WTC11 (cell line): ENCODE measurements at regions not wholly inside any gene's neighbourhood (a gene's known extent, or its start where the extent isn't known, plus 50 kb on each side); places are given as distances from the start of the nearest gene placed in this dataset.

ENCODE experiments used
- ATAC-seq: fragments of 200-7000 bp; cut with Tn5 transposase; 2 replicates; pipeline ENCODE4 v1.10.0; 2021; ENCODE audit warnings: mild to moderate bottlenecking, moderate library complexity
- CTCF ChIA-PET: fragments of 300-600 bp; sonication (Branson Sonifier 250); formaldehyde crosslinking; loops from one replicate; lab custom pipeline; 2021; ENCODE audit warnings: antibody characterized with exemption; lab: Charles Lee
- POLR2A ChIA-PET: fragments of 350-600 bp; sonication (Branson Sonifier 250); formaldehyde crosslinking; loops from one replicate; lab custom pipeline; 2021; ENCODE audit warnings: antibody characterized with exemption; lab: Charles Lee
- DNase-seq: peaks from one replicate; pipeline ENCODE4 v3.0.0; 2021; ENCODE audit warnings: low spot score
- H3K27ac Mint-ChIP-seq: 2 replicates; pipeline ENCODE4 v1.8.0; 2021; ENCODE audit warnings: mixed read lengths
- H3K27me3 Mint-ChIP-seq: 2 replicates; pipeline ENCODE4 v1.8.0; 2021; ENCODE audit warnings: low read depth, mild to moderate bottlenecking, moderate library complexity, mixed read lengths
- H3K36me3 Mint-ChIP-seq: 2 replicates; pipeline ENCODE4 v1.8.0; 2021; ENCODE audit warnings: mixed read lengths
- H3K4me1 Mint-ChIP-seq: 2 replicates; pipeline ENCODE4 v1.8.0; 2022; ENCODE audit warnings: mixed read lengths
- H3K4me3 Mint-ChIP-seq: 2 replicates; pipeline ENCODE4 v1.8.0; 2021; ENCODE audit warnings: mild to moderate bottlenecking, moderate library complexity, mixed read lengths
- H3K9me3 Mint-ChIP-seq: 2 replicates; pipeline ENCODE4 v1.8.0; 2021; ENCODE audit warnings: mixed read lengths
- ATF1 ChIP-seq: sonication (generic); formaldehyde crosslinking; IDR thresholded peaks from 2 replicates; pipeline ENCODE4 v1.8.1; 2023; ENCODE audit warnings: mild to moderate bottlenecking, moderate library complexity, missing genetic modification reagents
- GTF2I ChIP-seq: fragments of 250-450 bp; sonication (Bioruptor Pico); conservative IDR thresholded peaks from 2 replicates; pipeline ENCODE4 v1.4.0; 2021; ENCODE audit warnings: mild to moderate bottlenecking
- HMGA2 ChIP-seq: fragments of 250-450 bp; sonication (Bioruptor Pico); IDR thresholded peaks from 2 replicates; pipeline ENCODE4 v1.4.0; 2021; ENCODE audit warnings: mild to moderate bottlenecking, moderate library complexity
- IRF2 ChIP-seq: sonication (generic); formaldehyde crosslinking; IDR thresholded peaks from 2 replicates; pipeline ENCODE4 v1.8.0; 2022; ENCODE audit warnings: low read depth, missing genetic modification reagents, borderline replicate concordance
- JAZF1 ChIP-seq: fragments of 250-450 bp; sonication (Bioruptor Pico); IDR thresholded peaks from 2 replicates; pipeline ENCODE4 v1.9.0; 2021; ENCODE audit warnings: moderate library complexity, mild to moderate bottlenecking, inconsistent platforms
- SMAD4 ChIP-seq: sonication (generic); formaldehyde crosslinking; IDR thresholded peaks from 2 replicates; pipeline ENCODE4 v1.8.0; 2022; ENCODE audit warnings: mild to moderate bottlenecking, missing genetic modification reagents
- TEAD4 ChIP-seq: sonication (generic); formaldehyde crosslinking; IDR thresholded peaks from 2 replicates; pipeline ENCODE4 v1.8.0; 2022; ENCODE audit warnings: mild to moderate bottlenecking, missing genetic modification reagents
- ZNF263 ChIP-seq: sonication (generic); formaldehyde crosslinking; IDR thresholded peaks from 2 replicates; pipeline ENCODE4 v1.8.1; 2022; ENCODE audit warnings: low read depth, mild to moderate bottlenecking, moderate library complexity, missing genetic modification reagents
- ZNF396 ChIP-seq: fragments of 250-450 bp; sonication (Bioruptor Pico); IDR thresholded peaks from 2 replicates; pipeline ENCODE4 v1.8.0; 2021; ENCODE audit warnings: mild to moderate bottlenecking, moderate library complexity, borderline replicate concordance
- ZNF416 ChIP-seq: fragments of 250-450 bp; sonication (Bioruptor Pico); IDR thresholded peaks from 2 replicates; pipeline ENCODE4 v1.9.0; 2021; ENCODE audit warnings: mild to moderate bottlenecking, inconsistent platforms
- TF ChIP-seq, protein P1 (sequence below): fragments of 250-450 bp; sonication (Bioruptor Pico); IDR thresholded peaks from 2 replicates; pipeline ENCODE4 v1.9.0; 2021; ENCODE audit warnings: mild to moderate bottlenecking
- TF ChIP-seq, protein P2 (sequence below): sonication (generic); formaldehyde crosslinking; IDR thresholded peaks from 2 replicates; pipeline ENCODE4 v1.8.0; 2022; ENCODE audit warnings: missing genetic modification reagents
- TF ChIP-seq, protein P3 (sequence below): fragments of 250-450 bp; sonication (Bioruptor Pico); IDR thresholded peaks from 2 replicates; pipeline ENCODE4 v1.9.0; 2021; ENCODE audit warnings: mild to moderate bottlenecking
- TF ChIP-seq, protein P4 (sequence below): fragments of 250-450 bp; sonication (Bioruptor Pico); IDR thresholded peaks from 2 replicates; pipeline ENCODE4 v2.1.2; 2022; ENCODE audit warnings: mild to moderate bottlenecking, moderate library complexity

DNA sequence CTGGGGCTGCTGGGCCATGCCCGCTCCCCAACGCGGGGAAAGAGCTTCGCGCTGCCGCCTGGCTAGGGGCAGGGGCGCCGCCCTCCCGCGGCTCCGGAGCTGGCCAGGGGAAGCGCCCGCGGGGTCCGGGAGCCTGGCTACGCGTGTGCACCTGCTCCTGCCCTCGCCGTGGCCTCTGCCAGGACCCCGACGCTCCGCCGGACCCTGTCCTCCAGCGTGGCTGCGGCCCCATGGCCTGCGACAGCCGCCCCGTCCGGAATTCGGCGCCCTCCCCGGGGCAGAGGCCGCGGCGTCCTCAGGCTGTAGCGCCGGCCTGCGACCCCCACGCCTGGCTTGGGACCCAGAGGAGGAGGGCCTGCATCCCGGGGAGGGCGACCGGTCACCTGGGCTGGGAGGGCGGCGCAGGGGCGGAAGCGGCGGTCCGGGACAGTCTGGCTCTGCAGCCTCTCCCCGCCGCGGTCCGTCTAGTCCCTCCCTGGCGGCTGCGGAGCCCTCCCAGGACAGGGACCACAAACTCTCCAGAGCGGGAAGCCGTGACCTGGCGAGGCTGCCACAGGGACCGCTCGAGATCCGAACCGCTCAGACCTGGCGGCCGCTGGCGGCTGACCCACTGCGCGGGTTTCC lies 85.6 kb downstream of the ALG10 start:
- Mint-ChIP-seq H3K27ac (no peak overlapping the region), H3K9me3 (peaks cover 60% of the 10 kb centered on the region), H3K4me3 (no peak overlapping the region)
- ATAC-seq, result no peak
- POLR2A ChIA-PET, result no interaction called here
- CTCF ChIA-PET, result no interaction called here
- TF ChIP-seq, protein P1, sequence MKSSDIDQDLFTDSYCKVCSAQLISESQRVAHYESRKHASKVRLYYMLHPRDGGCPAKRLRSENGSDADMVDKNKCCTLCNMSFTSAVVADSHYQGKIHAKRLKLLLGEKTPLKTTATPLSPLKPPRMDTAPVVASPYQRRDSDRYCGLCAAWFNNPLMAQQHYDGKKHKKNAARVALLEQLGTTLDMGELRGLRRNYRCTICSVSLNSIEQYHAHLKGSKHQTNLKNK (CRISPR knock-in tag), result no peak
- no peak for TF ChIP-seq ZNF396 (CRISPR knock-in tag)
- TF ChIP-seq, protein P2, sequence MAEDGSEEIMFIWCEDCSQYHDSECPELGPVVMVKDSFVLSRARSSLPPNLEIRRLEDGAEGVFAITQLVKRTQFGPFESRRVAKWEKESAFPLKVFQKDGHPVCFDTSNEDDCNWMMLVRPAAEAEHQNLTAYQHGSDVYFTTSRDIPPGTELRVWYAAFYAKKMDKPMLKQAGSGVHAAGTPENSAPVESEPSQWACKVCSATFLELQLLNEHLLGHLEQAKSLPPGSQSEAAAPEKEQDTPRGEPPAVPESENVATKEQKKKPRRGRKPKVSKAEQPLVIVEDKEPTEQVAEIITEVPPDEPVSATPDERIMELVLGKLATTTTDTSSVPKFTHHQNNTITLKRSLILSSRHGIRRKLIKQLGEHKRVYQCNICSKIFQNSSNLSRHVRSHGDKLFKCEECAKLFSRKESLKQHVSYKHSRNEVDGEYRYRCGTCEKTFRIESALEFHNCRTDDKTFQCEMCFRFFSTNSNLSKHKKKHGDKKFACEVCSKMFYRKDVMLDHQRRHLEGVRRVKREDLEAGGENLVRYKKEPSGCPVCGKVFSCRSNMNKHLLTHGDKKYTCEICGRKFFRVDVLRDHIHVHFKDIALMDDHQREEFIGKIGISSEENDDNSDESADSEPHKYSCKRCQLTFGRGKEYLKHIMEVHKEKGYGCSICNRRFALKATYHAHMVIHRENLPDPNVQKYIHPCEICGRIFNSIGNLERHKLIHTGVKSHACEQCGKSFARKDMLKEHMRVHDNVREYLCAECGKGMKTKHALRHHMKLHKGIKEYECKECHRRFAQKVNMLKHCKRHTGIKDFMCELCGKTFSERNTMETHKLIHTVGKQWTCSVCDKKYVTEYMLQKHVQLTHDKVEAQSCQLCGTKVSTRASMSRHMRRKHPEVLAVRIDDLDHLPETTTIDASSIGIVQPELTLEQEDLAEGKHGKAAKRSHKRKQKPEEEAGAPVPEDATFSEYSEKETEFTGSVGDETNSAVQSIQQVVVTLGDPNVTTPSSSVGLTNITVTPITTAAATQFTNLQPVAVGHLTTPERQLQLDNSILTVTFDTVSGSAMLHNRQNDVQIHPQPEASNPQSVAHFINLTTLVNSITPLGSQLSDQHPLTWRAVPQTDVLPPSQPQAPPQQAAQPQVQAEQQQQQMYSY (CRISPR knock-in tag), result no peak
- no peak for TF ChIP-seq JAZF1 (CRISPR knock-in tag)
- no peak for TF ChIP-seq ZNF416
- TF ChIP-seq IRF2, result no peak
- TF ChIP-seq HMGA2, result no peak
- TF ChIP-seq, protein P3, sequence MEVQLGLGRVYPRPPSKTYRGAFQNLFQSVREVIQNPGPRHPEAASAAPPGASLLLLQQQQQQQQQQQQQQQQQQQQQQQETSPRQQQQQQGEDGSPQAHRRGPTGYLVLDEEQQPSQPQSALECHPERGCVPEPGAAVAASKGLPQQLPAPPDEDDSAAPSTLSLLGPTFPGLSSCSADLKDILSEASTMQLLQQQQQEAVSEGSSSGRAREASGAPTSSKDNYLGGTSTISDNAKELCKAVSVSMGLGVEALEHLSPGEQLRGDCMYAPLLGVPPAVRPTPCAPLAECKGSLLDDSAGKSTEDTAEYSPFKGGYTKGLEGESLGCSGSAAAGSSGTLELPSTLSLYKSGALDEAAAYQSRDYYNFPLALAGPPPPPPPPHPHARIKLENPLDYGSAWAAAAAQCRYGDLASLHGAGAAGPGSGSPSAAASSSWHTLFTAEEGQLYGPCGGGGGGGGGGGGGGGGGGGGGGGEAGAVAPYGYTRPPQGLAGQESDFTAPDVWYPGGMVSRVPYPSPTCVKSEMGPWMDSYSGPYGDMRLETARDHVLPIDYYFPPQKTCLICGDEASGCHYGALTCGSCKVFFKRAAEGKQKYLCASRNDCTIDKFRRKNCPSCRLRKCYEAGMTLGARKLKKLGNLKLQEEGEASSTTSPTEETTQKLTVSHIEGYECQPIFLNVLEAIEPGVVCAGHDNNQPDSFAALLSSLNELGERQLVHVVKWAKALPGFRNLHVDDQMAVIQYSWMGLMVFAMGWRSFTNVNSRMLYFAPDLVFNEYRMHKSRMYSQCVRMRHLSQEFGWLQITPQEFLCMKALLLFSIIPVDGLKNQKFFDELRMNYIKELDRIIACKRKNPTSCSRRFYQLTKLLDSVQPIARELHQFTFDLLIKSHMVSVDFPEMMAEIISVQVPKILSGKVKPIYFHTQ, result no peak
- no peak for TF ChIP-seq SMAD4
- TF ChIP-seq, protein P4, sequence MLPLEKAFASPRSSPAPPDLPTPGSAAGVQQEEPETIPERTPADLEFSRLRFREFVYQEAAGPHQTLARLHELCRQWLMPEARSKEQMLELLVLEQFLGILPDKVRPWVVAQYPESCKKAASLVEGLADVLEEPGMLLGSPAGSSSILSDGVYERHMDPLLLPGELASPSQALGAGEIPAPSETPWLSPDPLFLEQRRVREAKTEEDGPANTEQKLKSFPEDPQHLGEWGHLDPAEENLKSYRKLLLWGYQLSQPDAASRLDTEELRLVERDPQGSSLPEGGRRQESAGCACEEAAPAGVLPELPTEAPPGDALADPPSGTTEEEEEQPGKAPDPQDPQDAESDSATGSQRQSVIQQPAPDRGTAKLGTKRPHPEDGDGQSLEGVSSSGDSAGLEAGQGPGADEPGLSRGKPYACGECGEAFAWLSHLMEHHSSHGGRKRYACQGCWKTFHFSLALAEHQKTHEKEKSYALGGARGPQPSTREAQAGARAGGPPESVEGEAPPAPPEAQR (CRISPR knock-in tag), result no peak
- TF ChIP-seq GTF2I (CRISPR knock-in tag), result no peak
- TF ChIP-seq, all 79 proteins: peak for 0
- Mint-ChIP-seq H3K4me1 (no peaks in the 10 kb centered on the region), H3K36me3 (peaks cover 51% of the 10 kb centered on the region), H3K27me3 (peaks cover 5% of the 10 kb centered on the region)
- DNase-seq, result no peak

DNA sequence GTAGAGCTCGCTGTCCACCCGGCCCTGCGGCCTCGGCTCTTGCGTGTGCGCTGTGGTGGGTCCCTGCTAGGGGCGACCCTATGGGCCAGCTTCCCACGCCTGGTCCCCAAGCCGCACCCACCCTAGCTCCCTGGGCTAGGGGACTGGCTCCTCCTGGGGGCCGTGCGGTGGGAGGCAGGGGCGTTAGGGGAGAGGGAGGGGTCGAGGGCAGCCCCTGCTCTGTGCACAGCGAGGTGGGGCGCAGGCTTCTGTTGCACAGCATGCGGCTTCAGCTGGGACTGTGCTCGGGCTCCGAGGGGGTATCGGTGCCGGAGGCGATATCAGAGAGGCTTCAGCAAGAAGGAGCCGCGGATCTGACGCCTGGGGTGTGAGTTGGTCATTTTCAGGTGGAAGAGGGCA lies 86.1 kb downstream of the ALG10 start:
- H3K9me3 Mint-ChIP-seq, result peaks cover 60% of the 10 kb centered on the region

DNA sequence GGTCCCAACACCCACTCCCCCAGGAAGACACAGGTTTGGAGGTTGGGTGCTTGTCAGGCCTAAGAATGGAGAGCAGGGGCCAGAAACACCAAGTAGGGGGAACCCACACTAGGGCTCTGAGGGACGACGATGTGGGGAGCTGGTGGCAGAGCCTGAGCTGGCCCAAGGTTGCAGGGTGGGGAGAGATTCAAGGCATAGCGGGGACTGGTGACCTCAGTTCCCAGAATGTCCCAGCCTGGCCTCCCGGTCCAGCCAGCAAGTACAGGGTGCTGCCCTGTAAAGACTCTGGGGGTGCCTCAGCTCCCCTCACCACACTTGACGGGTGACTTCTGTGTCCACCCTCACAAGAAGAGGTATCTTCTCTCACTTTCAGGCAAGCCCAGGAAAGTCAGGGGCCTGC lies 86.7 kb downstream of the ALG10 start:
- H3K4me1 Mint-ChIP-seq, result no peaks in the 10 kb centered on the region
- TF ChIP-seq ATF1 (no peak), TEAD4 (no peak)
- CTCF ChIA-PET, result no interaction called here
- DNase-seq (no peak), ATAC-seq (no peak)
- peaks cover 5% of the 10 kb centered on the region for H3K27me3 Mint-ChIP-seq
- POLR2A ChIA-PET, result no interaction called here
- no peak overlapping the region for H3K4me3 Mint-ChIP-seq
- H3K27ac Mint-ChIP-seq, result no peak overlapping the region
- H3K36me3 Mint-ChIP-seq, result peaks cover 49% of the 10 kb centered on the region
- H3K9me3 Mint-ChIP-seq, result peaks cover 58% of the 10 kb centered on the region

More for the DNA sequence above, 86.1 kb downstream of the ALG10 start:
- no peak for TF ChIP-seq ZNF263 (CRISPR knock-in tag)
- Mint-ChIP-seq H3K36me3 (peaks cover 52% of the 10 kb centered on the region), H3K4me1 (no peaks in the 10 kb centered on the region), H3K27me3 (peaks cover 5% of the 10 kb centered on the region), H3K27ac (no peak overlapping the region), H3K4me3 (no peak overlapping the region)
- CTCF ChIA-PET, result no interaction called here
- POLR2A ChIA-PET, result no interaction called here
- DNase-seq (no peak), ATAC-seq (no peak)
